Left lung (tissue), 4 donors: ENCODE measurements at regions not wholly inside any gene's neighbourhood (a gene's known extent, or its start where the extent isn't known, plus 50 kb on each side); places are given as distances from the start of the nearest gene placed in this dataset.

Source experiments
- ATAC-seq: fragments of 200-7000 bp; cut with Tn5 transposase; one replicate; pipeline ENCODE4 v1.9.1; 2020; ENCODE audit warnings: moderate library complexity
- DNase-seq, 4 donors: peaks; one replicate each; pipeline ENCODE4 v3.0.0-alpha.2; 2013 to 2020
- H3K27ac ChIP-seq, 2 donors: fragments of 200-600 bp; sonication (generic) in 1 of 2; one replicate each; pipeline versions ENCODE4 v1.5.0 to v1.8.0; 2020 to 2021
- H3K27me3 ChIP-seq, 2 donors: fragments of 200-600 bp; sonication (generic) in 1 of 2; one replicate each; pipeline versions ENCODE4 v1.5.0 to v1.8.0; 2020 to 2021
- H3K36me3 ChIP-seq, 2 donors: fragments of 200-600 bp; sonication (generic) in 1 of 2; one replicate each; pipeline versions ENCODE4 v1.5.0 to v1.8.0; 2020 to 2021
- H3K4me1 ChIP-seq, 2 donors: fragments of 200-600 bp; one replicate each; pipeline ENCODE4 v1.8.0; 2021
- H3K4me3 ChIP-seq, 2 donors: fragments of 200-600 bp; sonication (generic) in 1 of 2; one replicate each; pipeline versions ENCODE4 v1.5.0 to v1.8.0; 2020 to 2021; ENCODE audit warnings: mild to moderate bottlenecking in 1 of 2
- H3K9me3 ChIP-seq, 2 donors: fragments of 200-600 bp; sonication (generic) in 1 of 2; one replicate each; pipeline versions ENCODE4 v1.5.0 to v1.8.0; 2020 to 2021
- CTCF ChIP-seq, 2 donors: fragments of 200-600 bp; sonication (generic) in 1 of 2; IDR thresholded peaks; one replicate each; pipeline versions ENCODE4 v1.5.0 to v1.8.0; 2021; ENCODE audit warnings: antibody characterized with exemption in 2 of 2
- intact Hi-C, 2 donors: fragments of 100-400 bp; cut with DNase I; formaldehyde crosslinking; loops; one replicate each; pipeline versions ENCODE4 v1.11.2 to v1.14.2; 2022
- donor health status: DM: no; HTN: yes; CAD: no.
- donor health status: DM: no; HTN: no; CAD: no.

DNA sequence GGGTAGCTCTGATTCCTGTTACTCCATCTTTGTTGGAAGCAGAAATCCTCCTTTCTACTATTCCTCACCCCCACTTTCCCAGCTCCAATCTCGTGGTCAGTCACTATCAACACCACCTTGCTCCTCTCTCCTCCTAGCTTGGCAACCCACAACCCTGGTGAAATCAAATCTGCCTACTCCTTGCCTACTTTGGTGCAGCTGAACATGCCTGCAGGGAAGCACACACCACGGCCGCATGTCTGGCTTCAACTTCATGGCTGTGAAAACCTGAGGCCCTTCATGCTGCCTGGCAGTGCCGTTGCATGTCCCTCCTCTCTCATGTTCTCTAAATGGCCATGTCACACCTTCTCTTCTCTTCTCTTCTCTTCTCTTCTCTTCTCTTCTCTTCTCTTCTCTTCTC lies 112.4 kb upstream of the FOXA2 start:
- intact Hi-C loops = loop anchor here in 1 of 2 donors (10.0 kb wide), 3 partner anchors 348 to 648 kb away; partner anchors contain the start of gene THBD
- no peaks in the 10 kb centered on the region for H3K27me3 ChIP-seq
- no peak overlapping the region for H3K4me3 ChIP-seq
- no peak overlapping the region for H3K27ac ChIP-seq
- TF ChIP-seq CTCF (IDR thresholded peaks at IDR 0.05) = no peak
- H3K36me3 ChIP-seq = no peaks in the 10 kb centered on the region
- H3K9me3 ChIP-seq = no peaks in the 10 kb centered on the region
- ATAC-seq (no peak), DNase-seq (no peak)
- peaks cover 0 to 3% of the 10 kb centered on the region in 2 donors for H3K4me1 ChIP-seq

- Histone ChIP-seq H3K27me3 (no peaks in the 10 kb centered on the region), H3K4me1 (no peaks in the 10 kb centered on the region), H3K27ac (no peak overlapping the region), H3K36me3 (no peaks in the 10 kb centered on the region), H3K4me3 (no peak overlapping the region), H3K9me3 (no peaks in the 10 kb centered on the region)
- intact Hi-C loops = loop anchor here in 1 of 2 donors (10.0 kb wide), 3 partner anchors 346 to 646 kb away; partner anchors contain the start of gene THBD
- TF ChIP-seq CTCF (IDR thresholded peaks at IDR 0.05) = no peak
- ATAC-seq = no peak
- no peak for DNase-seq
Measured at GRCh38 chr20:22698259-22698842, 114.0 kb upstream of the FOXA2 start.

- no peak overlapping the region for H3K4me3 ChIP-seq
- H3K9me3 ChIP-seq = no peaks in the 10 kb centered on the region
- no peak for ATAC-seq
- no peaks in the 10 kb centered on the region for H3K36me3 ChIP-seq
- H3K27ac ChIP-seq = no peak overlapping the region
- TF ChIP-seq CTCF (IDR thresholded peaks at IDR 0.05) = no peak
- no peaks in the 10 kb centered on the region for H3K4me1 ChIP-seq
- no peaks in the 10 kb centered on the region for H3K27me3 ChIP-seq
- intact Hi-C loops = loop anchor here in 1 of 2 donors (10.0 kb wide), 3 partner anchors 345 to 645 kb away; partner anchors contain the start of gene THBD
- DNase-seq = no peak
Measured at GRCh38 chr20:22699396-22699795, 115.0 kb upstream of the FOXA2 start.

GRCh38 chr20:22700367-22700766 lies 116.0 kb upstream of the FOXA2 start:
- no peak overlapping the region for H3K27ac ChIP-seq
- no peak for ATAC-seq

More at GRCh38 chr20:22700367-22700766, 116.0 kb upstream of the FOXA2 start:
- Histone ChIP-seq H3K9me3 (peaks cover 0 to 4% of the 10 kb centered on the region in 2 donors), H3K27me3 (no peaks in the 10 kb centered on the region), H3K4me3 (no peak overlapping the region), H3K36me3 (no peaks in the 10 kb centered on the region), H3K4me1 (no peaks in the 10 kb centered on the region)
- no peak for TF ChIP-seq CTCF (IDR thresholded peaks at IDR 0.05)
- intact Hi-C loops = no loop called here
- DNase-seq = no peak
